Endodermal cell (in vitro differentiated cells): ENCODE measurements at regions not wholly inside any gene's neighbourhood (a gene's known extent, or its start where the extent isn't known, plus 50 kb on each side); places are given as distances from the start of the nearest gene placed in this dataset.

ENCODE experiments used
- DNase-seq: peaks from one replicate; pipeline ENCODE4 v3.0.0-alpha.2; 2017
- H3K27ac ChIP-seq: 2 replicates; pipeline ENCODE4 v1.5.1; 2013; ENCODE audit warnings: mild to moderate bottlenecking, low read depth, low read length, moderate library complexity
- H3K27me3 ChIP-seq: 2 replicates; pipeline ENCODE4 v1.6.1; 2013; ENCODE audit warnings: mild to moderate bottlenecking, low read length, moderate library complexity; ENCODE audit not compliant: insufficient read depth, control insufficient read depth, poor library complexity, severe bottlenecking
- H3K36me3 ChIP-seq: 2 replicates; pipeline ENCODE4 v1.7.0; 2013; ENCODE audit warnings: mild to moderate bottlenecking, low read length, moderate library complexity; ENCODE audit not compliant: control insufficient read depth, insufficient read depth
- H3K4me1 ChIP-seq: one replicate; pipeline ENCODE4 v1.7.0; 2013; ENCODE audit warnings: low read length; ENCODE audit not compliant: control insufficient read depth, insufficient read depth
- H3K4me3 ChIP-seq: 2 replicates; pipeline ENCODE4 v1.5.1; 2013; ENCODE audit warnings: mild to moderate bottlenecking, low read length, moderate library complexity
- H3K9ac ChIP-seq: 2 replicates; pipeline ENCODE4 v1.6.1; 2013; ENCODE audit warnings: mild to moderate bottlenecking, low read length, moderate library complexity; ENCODE audit not compliant: poor library complexity, severe bottlenecking; ENCODE audit errors: extremely low read depth
- H3K9me3 ChIP-seq: 2 replicates; pipeline ENCODE4 v1.6.1; 2013; ENCODE audit warnings: mild to moderate bottlenecking, low read length, moderate library complexity; ENCODE audit not compliant: control insufficient read depth
- H3K27ac Mint-ChIP-seq: 2 replicates; pipeline ENCODE4 v1.8.0; 2020; ENCODE audit warnings: mixed read lengths
- H3K27me3 Mint-ChIP-seq: 2 replicates; pipeline ENCODE4 v1.8.0; 2021; ENCODE audit warnings: mild to moderate bottlenecking, mixed read lengths; ENCODE audit not compliant: insufficient read depth
- H3K36me3 Mint-ChIP-seq: 2 replicates; pipeline ENCODE4 v1.8.0; 2020; ENCODE audit warnings: low read depth, mixed read lengths
- H3K4me1 Mint-ChIP-seq: 2 replicates; pipeline ENCODE4 v1.8.0; 2020; ENCODE audit warnings: mixed read lengths
- H3K4me3 Mint-ChIP-seq: 2 replicates; pipeline ENCODE4 v1.8.0; 2020; ENCODE audit warnings: mild to moderate bottlenecking, moderate library complexity, mixed read lengths
- H3K9me3 Mint-ChIP-seq: 2 replicates; pipeline ENCODE4 v1.8.0; 2020; ENCODE audit warnings: mild to moderate bottlenecking, mixed read lengths
- WGBS, 2 experiments: methylation state at CpG; one replicate each; pipeline versions ENCODE4 v1.1.5 to v1.1.7; 2013; ENCODE audit warnings: missing lambda C conversion rate in 2 of 2, mixed read lengths in 1 of 2; ENCODE audit not compliant: insufficient coverage in 1 of 2, insufficient read length in 1 of 2; 5-methylcytosine and 5-hydroxymethylcytosine counted together
- TF ChIP-seq, protein P1 (sequence below): fragments of 200-600 bp; sonication (generic); conservative IDR thresholded peaks from 2 replicates; pipeline ENCODE4 v1.5.0; 2021; ENCODE audit warnings: antibody characterized with exemption, mild to moderate bottlenecking

DNA sequence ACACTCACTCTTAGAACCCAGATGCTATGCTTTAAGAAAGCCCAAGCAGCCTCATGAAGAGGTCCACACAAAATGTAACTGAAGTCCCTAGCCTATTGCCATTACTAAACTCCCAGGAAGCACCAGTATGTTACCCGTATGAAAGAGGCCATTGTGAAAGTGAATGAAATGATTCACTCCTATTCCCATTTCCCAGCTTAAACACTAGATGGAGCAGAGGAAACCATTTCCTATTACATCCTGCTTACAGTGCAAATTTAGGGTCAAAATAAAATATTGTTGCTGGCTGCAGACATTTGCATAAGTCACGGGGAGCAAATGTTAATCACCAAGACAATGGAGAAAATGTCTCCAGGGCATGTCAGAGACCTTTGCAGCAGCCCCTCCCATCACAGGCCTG is 989.7 kb upstream of the CRIM1 start:
- Mint-ChIP-seq H3K27ac (no peak overlapping the region), H3K4me1 (peaks cover 9% of the 10 kb centered on the region), H3K4me3 (no peak overlapping the region), H3K27me3 (no peaks in the 10 kb centered on the region), H3K9me3 (peaks cover 19% of the 10 kb centered on the region), H3K36me3 (peaks cover 4% of the 10 kb centered on the region)
- no peak overlapping the region for H3K9ac ChIP-seq
- DNase-seq = no peak
- no peaks in the 10 kb centered on the region for H3K36me3 ChIP-seq
- 63 to 74% methylated on average over 1 to 2 of the region's 2 CpGs for WGBS, 2 experiments
- TF ChIP-seq, protein P1, sequence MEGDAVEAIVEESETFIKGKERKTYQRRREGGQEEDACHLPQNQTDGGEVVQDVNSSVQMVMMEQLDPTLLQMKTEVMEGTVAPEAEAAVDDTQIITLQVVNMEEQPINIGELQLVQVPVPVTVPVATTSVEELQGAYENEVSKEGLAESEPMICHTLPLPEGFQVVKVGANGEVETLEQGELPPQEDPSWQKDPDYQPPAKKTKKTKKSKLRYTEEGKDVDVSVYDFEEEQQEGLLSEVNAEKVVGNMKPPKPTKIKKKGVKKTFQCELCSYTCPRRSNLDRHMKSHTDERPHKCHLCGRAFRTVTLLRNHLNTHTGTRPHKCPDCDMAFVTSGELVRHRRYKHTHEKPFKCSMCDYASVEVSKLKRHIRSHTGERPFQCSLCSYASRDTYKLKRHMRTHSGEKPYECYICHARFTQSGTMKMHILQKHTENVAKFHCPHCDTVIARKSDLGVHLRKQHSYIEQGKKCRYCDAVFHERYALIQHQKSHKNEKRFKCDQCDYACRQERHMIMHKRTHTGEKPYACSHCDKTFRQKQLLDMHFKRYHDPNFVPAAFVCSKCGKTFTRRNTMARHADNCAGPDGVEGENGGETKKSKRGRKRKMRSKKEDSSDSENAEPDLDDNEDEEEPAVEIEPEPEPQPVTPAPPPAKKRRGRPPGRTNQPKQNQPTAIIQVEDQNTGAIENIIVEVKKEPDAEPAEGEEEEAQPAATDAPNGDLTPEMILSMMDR = no peak
- peaks cover 3% of the 10 kb centered on the region for H3K4me1 ChIP-seq
- H3K4me3 ChIP-seq = no peak overlapping the region
- no peak overlapping the region for H3K27ac ChIP-seq
- H3K27me3 ChIP-seq = no peaks in the 10 kb centered on the region
- H3K9me3 ChIP-seq = no peaks in the 10 kb centered on the region

DNA sequence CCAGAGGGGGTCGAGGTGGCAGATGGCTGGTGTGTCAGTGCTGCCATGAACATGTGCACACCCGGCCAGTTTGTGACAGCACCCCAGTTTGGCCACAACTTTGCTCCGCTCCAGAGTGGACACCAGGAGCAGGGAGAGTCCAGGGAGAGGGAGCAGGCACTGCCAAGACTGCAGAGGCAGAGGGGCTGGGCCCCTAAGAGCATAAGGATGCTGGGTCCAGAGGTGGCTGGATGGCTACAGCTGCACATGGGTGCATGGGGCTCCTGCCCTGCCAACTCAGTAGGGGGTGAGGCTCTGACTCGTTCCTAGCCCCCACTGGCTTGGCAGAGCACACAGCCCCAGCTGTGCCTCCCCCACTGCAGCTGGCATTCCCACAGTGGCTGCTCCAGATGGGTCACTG is 999.2 kb upstream of the CRIM1 start:
- H3K27me3 Mint-ChIP-seq = no peaks in the 10 kb centered on the region
- DNase-seq = no peak
- H3K9me3 ChIP-seq = peaks cover 18% of the 10 kb centered on the region
- H3K27ac Mint-ChIP-seq = no peak overlapping the region
- no peak overlapping the region for H3K9ac ChIP-seq
- H3K4me3 Mint-ChIP-seq = no peak overlapping the region
- no peaks in the 10 kb centered on the region for H3K36me3 ChIP-seq
- no peaks in the 10 kb centered on the region for H3K4me1 Mint-ChIP-seq
- H3K9me3 Mint-ChIP-seq = peaks cover 15% of the 10 kb centered on the region
- no peak overlapping the region for H3K27ac ChIP-seq
- H3K4me3 ChIP-seq = no peak overlapping the region
- TF ChIP-seq, protein P1 = no peak
- H3K27me3 ChIP-seq = no peaks in the 10 kb centered on the region
- no peaks in the 10 kb centered on the region for H3K4me1 ChIP-seq
- peaks cover 5% of the 10 kb centered on the region for H3K36me3 Mint-ChIP-seq
- 89% methylated on average over 4 of the region's 4 CpGs; no CpG with 5 or more reads in 1 of the 2 experiments for WGBS, 2 experiments

DNA sequence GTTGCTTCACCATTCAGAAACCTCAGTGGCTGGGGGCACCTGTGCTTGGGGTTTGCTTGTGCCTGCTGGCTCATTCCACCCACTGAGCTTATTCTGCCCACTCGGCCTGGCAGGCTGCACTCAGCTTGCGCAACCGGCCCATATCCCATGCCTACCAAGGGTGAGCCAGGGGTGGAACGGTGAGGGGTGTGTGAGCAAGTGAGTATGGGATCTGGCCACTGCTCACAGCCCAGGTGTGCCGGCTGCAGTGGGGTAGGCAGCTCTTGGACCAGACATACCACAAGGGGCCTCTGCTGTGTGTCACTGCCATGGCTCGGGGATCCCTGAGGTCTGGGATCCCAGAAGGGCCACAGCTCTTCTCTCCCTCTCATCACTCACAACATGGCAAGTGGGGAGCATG is 1000.5 kb upstream of the CRIM1 start:
- H3K27me3 Mint-ChIP-seq = no peaks in the 10 kb centered on the region
- H3K27ac Mint-ChIP-seq = no peak overlapping the region
- TF ChIP-seq, protein P1 = no peak
- H3K4me1 Mint-ChIP-seq = no peaks in the 10 kb centered on the region
- no peak overlapping the region for H3K9ac ChIP-seq
- H3K4me3 ChIP-seq = no peak overlapping the region
- no peak overlapping the region for H3K4me3 Mint-ChIP-seq
- H3K9me3 Mint-ChIP-seq = peaks cover 15% of the 10 kb centered on the region
- H3K36me3 Mint-ChIP-seq = peaks cover 5% of the 10 kb centered on the region
- no peaks in the 10 kb centered on the region for H3K36me3 ChIP-seq
- no peaks in the 10 kb centered on the region for H3K4me1 ChIP-seq
- peaks cover 14% of the 10 kb centered on the region for H3K9me3 ChIP-seq
- no peak overlapping the region for H3K27ac ChIP-seq
- no peaks in the 10 kb centered on the region for H3K27me3 ChIP-seq
- no peak for DNase-seq
- 96 to 100% methylated on average over 1 to 6 of the region's 6 CpGs for WGBS, 2 experiments
